PC-9 (cell line): ENCODE measurements at regions not wholly inside any gene's neighbourhood (a gene's known extent, or its start where the extent isn't known, plus 50 kb on each side); places are given as distances from the start of the nearest gene placed in this dataset.

Source experiments
- CTCF ChIP-seq: fragments of 200-600 bp; sonication (generic); conservative IDR thresholded peaks from 2 replicates; pipeline ENCODE4 v1.6.1; 2017; ENCODE audit warnings: mixed run types, antibody characterized with exemption, mild to moderate bottlenecking, moderate library complexity
- EZH2 ChIP-seq: fragments of 200-600 bp; sonication (generic); IDR thresholded peaks from 2 replicates; pipeline ENCODE4 v1.8.0; 2017; ENCODE audit warnings: antibody characterized with exemption, low read depth

GRCh38 chr6:166820070-166820469, 136.3 kb downstream of the RNASET2 start:
- no peak for TF ChIP-seq CTCF
- TF ChIP-seq EZH2: no peak
